DMS 273 (cell line): ENCODE measurements at regions not wholly inside any gene's neighbourhood (a gene's known extent, or its start where the extent isn't known, plus 50 kb on each side); places are given as distances from the start of the nearest gene placed in this dataset.
"Not testable (repeated sequence)": the region's sequence is repeated elsewhere in the genome, so short reads cannot be mapped to it uniquely, and the experiment has no call there.

Source experiments
- DNase-seq: peaks from one replicate; lab custom pipeline; 2025; ENCODE audit not compliant: unreplicated experiment; lab: John Stamatoyannopoulos, UW

DNA sequence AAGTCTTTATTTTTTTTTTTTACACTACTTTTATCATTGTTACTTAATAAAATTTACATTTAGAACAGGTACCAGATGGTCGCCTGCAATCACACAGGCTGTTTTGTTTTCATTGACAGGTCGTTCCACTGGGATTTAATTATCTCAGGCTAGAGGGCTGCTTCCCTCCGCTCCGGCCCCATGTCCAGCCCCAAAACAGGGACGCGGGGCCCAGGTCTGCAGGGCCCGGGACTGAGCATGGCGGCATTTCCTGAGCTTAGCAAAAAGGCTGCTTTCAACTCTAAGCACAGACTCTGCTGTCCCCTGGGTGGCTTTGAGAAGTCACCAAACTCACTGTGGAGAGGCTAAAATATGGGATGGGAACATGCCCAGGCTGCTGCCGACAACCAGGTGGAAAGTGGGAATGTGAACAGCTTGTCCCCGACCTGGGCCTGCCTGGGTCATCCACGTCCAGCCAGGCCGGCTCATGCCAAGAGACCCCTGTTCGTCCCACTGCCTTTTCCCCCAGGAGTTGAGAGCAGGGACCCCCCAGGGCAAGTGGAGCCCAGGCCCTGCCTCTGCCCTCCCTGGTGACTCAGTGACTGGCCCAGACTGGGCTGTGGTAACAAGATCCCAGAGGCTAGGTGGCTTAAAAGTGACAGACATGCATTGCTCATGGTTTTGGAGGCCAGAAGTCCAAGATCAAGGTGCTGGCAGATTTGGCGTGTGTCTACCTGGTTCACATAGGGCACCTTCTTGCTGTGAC lies 150.0 kb downstream of the SHANK2 start:
- peak; percentile 9 for DNase-seq

DNA sequence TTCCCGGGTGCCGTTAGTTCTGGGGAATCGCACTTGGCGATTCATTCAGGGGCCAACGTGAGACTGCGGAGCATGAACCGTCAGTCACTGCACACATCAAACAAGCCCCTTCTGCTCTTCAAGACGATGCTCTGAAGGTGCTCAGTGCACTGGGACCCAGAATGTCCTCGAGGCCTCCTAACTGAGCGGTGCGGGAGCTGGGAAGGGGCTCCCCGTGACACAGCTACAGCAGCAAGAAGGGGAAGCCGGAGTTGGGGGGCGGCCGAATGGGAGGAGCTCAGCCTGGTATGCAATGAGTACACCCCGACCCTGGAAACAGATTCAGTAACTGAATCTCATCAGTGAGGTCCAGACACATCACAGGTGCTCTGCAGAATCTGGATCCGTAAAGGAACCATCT lies 150.8 kb downstream of the SHANK2 start:
- DNase-seq = no peak

DNA sequence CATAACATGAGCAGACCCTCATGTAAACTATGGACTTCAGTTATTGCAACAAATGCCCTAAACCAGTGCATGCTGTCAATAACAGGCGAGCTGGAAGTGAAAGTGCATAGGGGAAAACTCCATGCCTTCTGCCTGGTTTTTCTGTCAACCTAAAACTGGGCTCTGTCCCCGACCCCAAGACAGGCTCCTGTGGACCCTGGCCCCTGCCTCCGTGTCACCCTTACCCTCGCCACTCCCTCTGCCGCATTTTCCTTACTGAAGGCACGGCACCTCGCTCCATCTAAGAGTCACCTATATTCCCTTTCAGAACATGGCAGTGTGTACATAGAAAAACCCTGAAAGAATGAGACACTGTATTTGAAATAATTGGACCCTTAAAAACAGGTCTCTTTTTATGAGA lies 151.3 kb downstream of the SHANK2 start:
- DNase-seq = no peak

- DNase-seq = no peak
These were observed 153.6 kb downstream of the SHANK2 start for GRCh38 chr11:71098776-71099175.

DNA sequence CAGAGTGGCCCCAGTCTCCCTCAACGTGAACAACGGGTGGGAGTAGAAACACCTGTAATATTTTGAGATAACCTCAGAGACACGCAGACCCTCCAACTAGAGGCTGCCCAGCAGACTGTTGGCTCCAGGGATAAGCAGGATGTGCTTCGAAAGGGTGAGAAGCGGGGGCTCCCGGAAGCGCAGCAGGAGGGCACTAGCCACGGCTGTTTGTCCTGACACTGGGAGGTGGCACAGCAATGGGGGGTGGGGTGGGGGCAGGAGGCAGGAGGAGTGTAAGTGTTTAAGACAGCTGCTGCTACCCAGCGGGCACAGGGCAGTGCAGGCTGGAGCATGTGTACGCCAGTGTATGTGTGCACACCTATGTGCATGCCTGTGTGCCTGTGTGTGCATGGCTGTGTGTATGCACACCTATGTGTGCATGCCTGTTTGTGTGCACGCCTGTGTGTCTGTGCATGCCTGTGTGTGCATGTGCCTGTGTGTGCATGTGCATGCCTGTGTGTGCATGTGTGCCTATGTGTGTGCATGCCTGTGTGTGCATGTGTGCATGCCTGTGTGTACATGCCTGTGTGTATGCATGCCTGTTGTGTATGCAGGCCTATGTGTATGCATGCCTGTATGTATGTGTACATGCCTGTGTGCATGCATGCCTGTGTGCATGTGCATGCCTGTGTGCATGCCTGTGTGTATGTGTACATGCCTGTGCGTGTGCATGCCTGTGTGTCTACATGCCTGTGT lies 154.7 kb downstream of the SHANK2 start:
- no peak for DNase-seq

GRCh38 chr11:71096751-71097388 lies 155.5 kb downstream of the SHANK2 start:
- no peak for DNase-seq

GRCh38 chr11:71095294-71095850 lies 157.0 kb downstream of the SHANK2 start:
- no peak for DNase-seq

GRCh38 chr11:71094296-71095077 lies 157.9 kb downstream of the SHANK2 start:
- DNase-seq = no peak

GRCh38 chr11:71093783-71094182 lies 158.6 kb downstream of the SHANK2 start:
- DNase-seq = no peak

- DNase-seq = no peak
These were observed 160.7 kb downstream of the SHANK2 start for GRCh38 chr11:71091506-71092265.

DNA sequence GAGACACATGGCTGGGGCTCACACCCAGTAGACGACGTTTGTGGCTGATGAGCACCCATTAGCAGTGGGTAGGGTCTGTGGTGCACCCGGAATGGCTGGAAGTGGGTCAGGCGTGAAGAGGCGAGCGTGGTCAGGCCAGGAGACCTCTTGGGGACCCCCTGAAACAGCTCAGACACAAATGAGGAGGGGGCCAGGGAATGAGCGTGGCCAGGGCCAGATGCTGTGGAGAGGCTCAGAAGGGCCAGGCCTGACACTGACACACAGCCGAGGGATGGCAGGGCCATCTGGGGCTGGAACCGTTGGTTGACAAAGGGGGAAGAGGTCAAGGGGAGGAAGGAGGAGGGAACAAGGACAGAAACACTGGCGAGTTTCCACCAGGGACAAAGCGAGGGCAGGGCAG lies 162.8 kb downstream of the SHANK2 start:
- DNase-seq = no peak

DNA sequence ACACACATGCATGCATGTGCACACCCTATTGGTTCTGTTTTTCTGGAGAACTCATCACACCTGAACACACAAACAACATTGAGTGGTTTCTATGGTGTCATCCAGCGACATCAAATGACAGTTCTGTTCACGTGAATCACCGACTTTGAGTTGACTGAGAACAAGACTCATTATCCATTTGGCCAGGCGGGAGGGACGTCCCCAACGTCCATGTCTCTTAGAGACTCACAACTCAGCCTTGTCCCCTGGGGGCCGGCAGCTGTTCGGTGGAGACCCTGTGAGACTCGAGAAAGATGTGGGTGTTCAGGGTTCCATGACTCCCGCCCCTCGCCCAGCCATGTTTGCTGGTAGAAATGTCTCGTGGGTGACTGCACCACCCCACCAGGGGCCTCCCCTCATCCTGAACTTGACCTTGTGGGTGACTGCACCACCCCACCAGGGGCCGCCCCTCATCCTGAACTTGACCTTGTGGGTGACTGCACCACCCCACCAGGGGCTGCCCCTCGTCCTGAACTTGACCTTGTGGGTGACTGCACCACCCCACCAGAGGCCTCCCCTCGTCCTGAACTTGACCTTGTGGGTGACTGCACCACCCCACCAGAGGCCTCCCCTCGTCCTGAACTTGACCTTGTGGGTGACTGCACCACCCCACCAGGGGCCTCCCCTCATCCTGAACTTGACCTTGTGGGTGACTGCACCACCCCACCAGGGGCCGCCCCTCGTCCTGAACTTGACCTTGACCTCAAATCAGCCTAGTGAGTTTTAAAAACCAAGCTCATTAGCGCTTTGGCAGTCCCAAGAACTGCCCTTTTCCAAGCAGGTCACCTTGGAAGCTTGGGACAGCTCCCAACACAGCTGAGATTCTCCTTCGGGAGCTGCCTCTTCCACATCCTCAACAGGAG lies 163.8 kb downstream of the SHANK2 start:
- not testable (repeated sequence) for DNase-seq

GRCh38 chr11:71086687-71087258 lies 165.6 kb downstream of the SHANK2 start:
- DNase-seq = peak; percentile 54

DNA sequence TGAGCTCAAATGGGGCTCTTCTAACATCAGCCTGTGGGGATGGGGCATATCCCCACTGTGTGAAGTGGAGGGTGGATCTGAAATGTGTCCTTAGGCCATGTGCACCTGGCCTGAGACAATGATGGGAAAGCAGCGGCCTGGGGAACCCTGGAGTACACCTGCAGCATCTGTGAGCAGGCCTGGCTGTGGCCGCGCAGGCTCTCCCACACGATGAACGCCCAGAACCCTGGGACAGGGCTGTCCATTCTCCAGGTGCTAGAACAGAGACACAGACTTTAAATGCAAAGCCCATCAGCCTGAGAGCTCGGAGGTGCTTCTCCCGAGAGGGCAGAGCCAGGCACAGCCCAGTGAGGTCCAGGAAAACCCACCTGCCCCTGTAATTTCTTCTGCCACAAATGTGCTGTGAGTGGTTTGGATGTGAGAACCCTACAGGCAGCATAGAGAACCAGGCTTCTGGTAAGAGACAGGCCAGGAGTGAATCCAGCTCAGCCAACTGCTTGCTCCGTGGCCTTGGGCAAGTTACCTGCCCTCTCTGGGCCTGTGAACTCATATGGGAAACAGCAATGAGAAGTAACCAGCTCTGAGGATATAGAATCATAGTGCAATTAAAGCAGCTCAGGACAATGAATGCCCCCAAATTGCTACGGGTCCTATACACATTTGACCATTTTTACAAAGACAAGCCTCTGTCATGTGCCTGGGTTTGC lies 167.9 kb downstream of the SHANK2 start:
- DNase-seq = no peak

GRCh38 chr11:71083105-71083504 lies 169.3 kb downstream of the SHANK2 start:
- DNase-seq = no peak

GRCh38 chr11:71082454-71082853 lies 169.9 kb downstream of the SHANK2 start:
- DNase-seq = no peak

DNA sequence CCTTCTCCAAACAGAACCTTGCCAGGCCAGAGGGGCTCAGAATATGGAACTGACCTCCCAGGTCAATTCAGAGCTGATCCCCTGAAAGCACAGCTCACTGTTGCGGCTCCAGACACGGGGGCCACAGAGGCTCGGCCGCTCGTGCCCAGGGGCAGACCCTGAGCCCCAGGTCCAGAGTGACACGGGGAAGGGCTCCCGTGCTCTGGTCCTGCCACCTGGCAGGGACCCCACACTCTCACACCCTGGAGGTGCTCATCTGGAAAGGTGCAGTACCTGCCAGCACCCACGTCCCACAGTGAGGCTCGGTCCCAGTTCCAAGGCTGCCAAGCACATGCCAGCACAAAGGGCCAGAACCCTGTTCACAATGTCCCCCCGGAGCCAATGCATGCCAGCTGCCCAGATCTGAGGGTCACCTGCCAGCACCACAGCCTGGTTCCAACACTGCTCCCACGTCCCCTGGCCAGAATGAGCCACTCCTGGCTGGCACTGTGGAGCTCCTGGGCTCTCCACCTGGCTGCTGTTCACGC lies 170.6 kb downstream of the SHANK2 start:
- no peak for DNase-seq
